GM21576 (cell line): ENCODE measurements at regions not wholly inside any gene's neighbourhood (a gene's known extent, or its start where the extent isn't known, plus 50 kb on each side); places are given as distances from the start of the nearest gene placed in this dataset.

Experiments
- ATAC-seq: cut with Tn5 transposase; IDR thresholded peaks from one replicate; pipeline ENCODE4 v1.9.1; 2021; ENCODE audit warnings: mild to moderate bottlenecking, moderate library complexity; ENCODE audit not compliant: unreplicated experiment

DNA sequence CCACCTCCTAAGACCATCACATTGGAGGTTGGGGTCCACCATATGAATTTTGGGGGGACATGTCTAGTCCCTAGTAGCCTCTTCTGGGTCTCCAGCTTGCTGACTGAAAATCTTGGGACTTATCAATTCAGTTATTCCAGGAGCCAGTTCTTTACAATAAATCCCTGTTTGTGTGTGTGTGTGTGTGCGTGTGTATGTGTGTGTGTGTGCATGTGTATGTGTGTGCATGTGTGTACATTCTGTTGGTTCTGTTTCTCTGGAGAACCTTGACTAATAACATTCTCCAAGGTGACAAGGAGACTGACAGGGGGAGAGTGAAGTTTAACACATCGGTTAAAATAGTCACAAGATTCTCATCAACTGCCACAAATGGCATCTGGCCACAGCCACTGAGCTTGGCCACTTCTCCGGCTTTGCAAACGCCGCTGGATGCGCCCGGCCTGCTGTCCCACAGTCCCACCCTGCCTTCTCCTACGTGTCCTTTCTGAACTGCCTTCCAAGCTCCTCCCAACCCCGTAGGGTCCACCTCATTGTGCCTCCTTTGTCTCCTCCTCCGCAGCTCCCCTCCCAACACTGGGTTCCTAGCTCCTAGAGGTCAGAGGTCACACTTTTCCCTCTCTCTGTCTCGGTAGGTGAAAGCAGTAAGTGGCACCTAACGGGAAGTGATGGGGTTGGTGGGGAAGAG, 88.1 kb upstream of the DIO3 start:
- ATAC-seq, result no peak

- ATAC-seq, result no peak
These were observed 87.3 kb upstream of the DIO3 start for GRCh38 chr14:101473795-101474562.

DNA sequence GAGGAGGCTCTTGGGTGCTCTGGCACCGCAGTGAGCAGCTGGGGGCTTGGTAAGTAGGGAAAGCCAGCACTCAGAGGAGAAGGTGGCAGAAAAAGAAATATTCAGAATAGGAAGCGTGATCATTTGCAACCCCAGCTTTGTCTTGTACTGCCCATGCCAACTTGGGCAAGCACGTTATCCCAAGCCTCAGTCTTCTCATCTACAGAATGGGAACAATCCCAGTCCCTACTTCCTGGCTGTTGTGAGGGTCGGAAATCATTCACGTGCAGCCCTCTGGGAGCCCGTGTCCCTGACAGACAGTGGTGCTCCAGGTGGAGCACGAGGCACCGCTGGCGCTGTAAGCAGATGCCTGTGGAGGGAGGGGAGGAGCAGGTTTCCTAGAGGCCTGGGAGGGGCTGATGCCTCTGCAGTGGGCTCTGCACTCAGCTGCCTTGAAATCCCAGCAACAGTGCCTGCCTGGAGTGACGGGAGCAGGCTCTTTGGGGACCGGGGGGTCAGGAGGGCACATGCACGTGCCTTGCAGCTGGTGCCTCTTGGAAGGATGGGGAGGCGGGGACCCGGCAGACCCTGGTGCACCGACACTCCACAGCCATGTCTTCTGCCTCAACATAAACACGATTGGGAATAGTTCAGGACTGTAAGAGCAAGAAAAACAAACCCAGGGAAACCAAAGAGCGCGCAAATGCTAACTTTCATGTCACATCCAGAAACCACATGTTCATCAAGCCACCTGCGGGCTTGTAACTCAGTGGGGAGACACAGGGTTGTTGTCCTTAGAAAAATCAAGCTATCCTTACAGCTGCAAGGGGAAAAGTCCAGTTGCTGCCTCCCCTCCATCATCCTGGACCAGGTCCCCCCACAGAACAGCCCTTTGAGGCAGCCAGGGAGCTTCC, 86.5 kb upstream of the DIO3 start:
- no peak for ATAC-seq

DNA sequence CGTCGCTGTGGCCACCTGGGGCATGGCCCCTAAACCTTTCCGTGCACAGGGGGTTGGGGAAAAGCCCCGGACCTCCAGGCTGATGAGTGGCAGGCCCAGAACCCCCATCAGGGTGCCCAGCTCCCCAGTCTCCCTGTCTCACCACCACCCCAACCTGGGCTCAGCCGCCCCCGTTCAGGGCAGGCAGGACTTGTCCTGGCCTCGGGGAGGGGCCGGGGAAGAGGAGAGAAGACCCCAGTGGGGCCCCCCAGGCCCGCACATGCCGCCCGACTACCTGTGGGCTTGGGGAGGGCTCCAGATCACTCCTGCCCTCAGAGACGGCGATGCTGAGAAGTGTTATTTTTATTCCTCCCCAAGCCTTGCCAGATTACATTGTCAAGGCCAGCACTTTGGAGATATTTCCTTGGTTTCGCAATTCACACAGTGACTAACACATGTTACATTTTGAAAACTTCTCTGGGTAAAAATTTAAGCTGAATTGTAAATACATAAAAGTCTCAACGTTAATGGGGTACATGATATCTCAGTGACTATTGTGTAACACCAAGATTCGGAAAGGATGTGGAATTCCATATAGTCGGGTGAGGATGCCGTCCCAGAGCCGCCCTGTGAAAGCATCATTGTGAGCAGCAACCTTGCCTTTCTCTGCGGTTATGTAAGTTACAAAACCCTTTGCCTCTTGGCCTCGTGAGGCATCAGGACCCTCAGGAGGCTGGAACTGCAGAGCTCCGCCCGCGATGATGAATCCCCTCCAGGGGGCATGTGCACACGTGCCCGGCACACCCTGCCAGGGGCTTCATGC, 85.6 kb upstream of the DIO3 start:
- ATAC-seq, result no peak

DNA sequence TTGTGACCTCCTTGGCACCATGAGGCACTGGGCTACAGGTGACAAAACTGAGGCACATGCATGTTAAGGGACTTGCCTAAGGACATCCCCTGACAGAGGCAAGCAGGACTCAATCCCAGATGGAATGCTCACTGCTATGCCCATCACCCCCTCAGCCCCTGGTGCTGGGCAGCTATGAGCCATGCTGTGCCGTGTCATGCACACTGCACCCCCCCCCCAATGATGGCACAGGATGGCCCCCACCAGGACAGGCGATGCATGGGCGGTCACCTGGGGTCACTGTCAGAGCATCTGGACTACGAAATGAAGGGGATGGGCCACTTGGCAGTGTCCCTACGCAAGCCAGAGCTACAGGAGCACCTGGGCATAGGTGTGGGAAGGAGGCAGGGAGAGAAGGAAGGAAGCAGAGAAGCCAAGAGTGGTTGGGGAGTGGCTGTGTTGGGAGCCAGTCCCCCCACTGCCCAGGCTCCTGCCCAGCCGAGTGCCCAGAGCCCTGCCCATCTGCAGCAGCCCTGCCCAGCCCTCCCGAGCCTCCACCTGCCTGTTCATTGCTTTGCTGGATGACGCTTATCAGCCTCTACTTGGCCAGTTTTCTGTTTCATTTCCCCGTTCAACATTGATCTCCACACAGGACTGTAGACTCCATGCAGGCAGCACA, 84.9 kb upstream of the DIO3 start:
- no peak for ATAC-seq

DNA sequence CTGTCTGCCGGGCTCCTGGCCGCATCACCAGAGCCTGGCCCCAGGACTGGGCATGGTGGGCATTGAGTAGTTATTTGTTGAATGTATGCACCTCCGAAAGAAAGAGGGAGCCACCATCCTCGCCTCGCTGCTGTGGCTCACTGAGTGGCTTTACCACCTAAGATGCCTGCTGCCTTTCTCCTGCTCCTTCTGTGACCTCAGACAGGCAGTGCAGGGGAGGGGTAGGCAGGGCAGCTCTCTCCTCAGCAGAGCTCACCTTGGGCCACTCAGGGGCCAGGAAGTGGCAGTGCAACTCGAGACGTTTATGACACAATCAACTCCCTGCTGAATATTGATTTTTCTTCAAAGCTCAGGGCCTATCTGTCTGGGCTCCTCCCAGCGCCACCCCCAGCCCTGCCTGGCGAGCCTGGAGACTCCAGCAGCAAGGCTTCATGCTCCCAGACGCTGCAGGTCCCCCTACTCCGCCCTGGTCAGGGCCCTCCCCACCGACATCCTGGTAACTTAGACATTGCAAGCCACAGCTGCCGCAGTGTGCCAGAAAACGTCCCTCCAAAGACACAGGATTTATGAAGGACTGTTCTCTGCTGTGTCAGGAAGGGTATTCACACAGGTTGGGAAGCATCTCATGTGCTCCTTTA, 84.3 kb upstream of the DIO3 start:
- ATAC-seq, result no peak

GRCh38 chr14:101477648-101478047, 83.6 kb upstream of the DIO3 start:
- ATAC-seq, result no peak

DNA sequence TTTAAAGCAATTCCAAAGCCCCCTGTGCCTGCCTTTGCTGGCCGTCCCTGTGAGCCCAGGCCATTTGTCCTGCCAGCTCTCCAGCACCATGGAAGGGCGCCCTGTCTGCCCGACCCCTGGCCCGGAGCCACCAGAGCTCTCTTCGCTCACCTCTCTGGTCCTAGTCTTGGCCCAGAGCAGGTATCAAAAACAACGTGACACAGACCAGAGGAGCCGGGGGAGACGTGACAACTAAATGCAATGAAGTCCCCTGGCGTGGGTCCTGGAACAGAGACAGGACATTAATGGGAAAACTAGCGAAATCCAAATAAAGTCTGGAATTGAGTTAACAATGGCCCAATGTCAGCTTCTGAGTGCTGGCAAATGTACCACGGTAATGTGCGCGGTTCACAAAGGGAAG, 83.2 kb upstream of the DIO3 start:
- no peak for ATAC-seq

DNA sequence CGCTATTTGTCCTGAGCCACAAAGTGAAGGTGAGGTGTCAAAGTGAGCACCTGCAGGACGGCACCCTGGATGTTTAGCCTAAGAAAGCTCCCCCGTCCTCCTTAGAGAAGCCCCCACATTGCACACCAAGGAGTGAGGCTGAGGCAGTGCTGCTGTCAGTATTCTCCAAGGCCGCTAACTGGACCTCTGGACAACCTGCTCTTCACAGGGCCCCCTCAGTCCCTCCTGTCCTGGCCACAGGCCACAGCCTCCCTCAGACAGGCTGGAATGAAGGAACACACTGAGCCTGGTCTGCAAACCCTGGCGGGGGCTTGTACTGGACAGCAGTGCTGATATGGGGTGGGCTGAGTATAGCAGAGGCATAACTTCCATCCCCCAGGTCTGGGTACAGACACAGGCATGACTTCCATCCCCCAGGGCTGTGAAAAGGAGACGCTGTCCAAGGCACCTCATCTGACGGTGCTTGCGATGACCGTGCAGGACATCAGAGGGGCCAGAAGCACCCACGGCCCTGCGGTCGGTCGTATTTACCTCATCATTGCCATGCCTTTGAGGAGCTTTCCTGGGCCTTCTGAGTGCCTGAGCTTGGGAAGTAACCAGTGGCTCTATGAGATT, 82.4 kb upstream of the DIO3 start:
- ATAC-seq, result no peak

DNA sequence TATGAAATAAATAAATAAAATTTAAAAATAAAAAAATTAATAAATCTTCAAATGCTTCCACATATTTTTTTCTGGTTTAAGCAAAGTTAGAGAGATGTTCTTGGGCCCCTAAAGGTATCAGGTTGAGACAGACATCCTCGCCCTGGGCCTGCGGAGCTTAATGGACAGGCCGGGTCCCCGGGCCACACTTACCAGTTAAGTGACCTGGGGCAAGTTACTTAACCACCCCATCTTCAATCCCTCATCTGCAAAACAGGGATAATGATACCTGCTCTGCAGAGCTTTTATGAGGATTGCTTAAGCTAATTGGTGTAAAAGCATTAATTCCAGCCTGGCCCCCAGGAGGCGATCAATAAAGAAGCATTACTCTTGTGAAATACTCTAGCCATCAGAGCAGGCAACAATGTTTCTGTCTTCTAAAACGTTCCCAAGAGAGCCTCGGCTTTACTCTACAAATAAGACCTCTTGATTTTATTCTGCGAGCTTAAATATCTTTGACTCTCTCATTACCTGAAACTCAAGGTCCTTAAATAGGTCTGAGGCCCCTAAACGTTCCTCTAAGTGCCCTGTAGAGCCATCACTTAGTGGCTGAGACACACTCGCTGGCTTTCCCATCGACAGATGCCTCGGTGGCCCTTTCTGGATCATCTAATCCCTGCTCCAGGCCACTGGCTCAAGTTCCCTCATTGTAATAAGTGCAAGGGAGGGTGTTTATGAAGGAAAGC, 81.1 kb upstream of the DIO3 start:
- ATAC-seq, result no peak

DNA sequence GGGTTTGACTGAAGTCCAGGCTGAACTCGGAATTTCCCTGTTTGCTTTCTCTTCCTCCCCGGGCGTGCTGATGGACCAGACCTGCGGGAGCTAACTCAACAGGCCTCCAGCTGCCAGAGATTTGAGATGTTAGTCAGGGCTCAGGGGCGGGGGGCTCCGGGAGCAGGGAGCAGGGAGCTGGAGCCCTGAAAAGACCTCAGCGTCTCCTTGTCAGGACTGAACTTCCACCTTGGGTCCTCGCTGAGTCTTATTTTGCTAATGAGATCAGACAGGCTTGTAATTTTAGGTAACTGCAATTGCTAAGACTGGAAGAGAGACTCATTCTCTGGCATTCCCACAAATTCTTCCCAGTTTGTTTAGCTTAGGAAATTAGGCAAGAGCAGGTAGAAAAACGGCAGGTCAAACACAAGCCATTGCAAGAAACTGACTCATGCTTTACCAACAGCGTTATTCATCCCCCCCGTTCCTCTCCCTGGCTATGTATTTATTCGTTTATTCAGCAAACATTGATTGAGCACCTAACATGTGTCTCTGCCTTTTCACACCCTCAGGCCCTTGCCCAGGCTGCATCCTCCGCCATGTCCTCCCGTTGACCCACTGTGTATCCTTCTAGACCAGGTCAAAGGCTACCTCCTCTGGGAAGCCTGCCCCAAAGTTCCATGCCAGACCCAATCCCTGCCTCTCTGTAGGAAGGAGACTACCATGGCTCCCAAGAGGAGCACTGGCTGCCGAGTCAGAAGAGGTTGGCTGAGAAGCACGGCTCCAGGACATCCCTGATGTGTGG, 80.4 kb upstream of the DIO3 start:
- no peak for ATAC-seq

DNA sequence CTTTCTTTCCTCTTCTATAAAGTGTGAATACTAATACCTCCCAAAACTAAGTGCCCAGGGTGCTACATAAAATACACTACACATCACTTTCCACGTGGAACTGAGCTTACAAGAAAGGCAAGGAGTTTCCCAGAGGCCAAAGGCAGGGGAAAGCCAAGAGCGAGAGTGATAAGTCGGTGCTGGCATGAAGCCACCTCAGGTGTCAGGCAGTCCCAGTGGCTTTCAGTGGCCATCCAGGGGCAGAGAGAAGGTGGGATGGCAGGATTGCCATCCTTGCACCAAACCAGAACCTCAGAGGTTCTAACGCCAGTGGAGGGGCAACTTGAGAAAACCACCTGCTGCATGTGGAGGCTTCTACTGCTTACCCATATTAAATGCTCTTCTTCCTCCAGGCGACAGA, 79.7 kb upstream of the DIO3 start:
- no peak for ATAC-seq

GRCh38 chr14:101482066-101482465, 79.2 kb upstream of the DIO3 start:
- no peak for ATAC-seq

DNA sequence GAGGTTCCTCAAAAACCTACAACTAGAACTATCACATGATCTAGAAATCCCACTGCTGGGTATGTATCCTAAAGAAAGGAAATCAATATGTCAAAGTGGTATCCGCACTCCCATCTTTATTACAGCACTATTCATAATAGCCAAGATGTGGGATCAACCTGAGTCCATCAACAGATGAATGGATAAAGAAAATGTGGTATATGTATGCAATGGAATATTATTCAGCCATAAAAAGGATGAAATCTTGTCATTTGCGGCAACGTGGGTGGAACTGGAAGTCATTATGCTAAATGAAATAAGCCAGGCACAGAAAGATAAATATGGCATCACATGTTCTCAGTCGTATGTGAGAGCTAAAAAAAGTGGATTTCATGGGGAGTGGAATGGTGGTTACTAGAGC, 77.5 kb upstream of the DIO3 start:
- no peak for ATAC-seq

GRCh38 chr14:101489092-101489760, 72.1 kb upstream of the DIO3 start:
- ATAC-seq, result no peak

- no peak for ATAC-seq
These were observed 70.5 kb upstream of the DIO3 start for GRCh38 chr14:101490771-101491170.

GRCh38 chr14:101491841-101492240, 69.5 kb upstream of the DIO3 start:
- ATAC-seq, result no peak
